Neuronal stem cell (in vitro differentiated cells): ENCODE measurements at regions not wholly inside any gene's neighbourhood (a gene's known extent, or its start where the extent isn't known, plus 50 kb on each side); places are given as distances from the start of the nearest gene placed in this dataset.

Experiments used
- DNase-seq: peaks from one replicate; pipeline ENCODE4 v3.0.0-alpha.2; 2013; ENCODE audit warnings: low spot score
- H2AFZ ChIP-seq: one replicate; pipeline ENCODE4 v1.6.1; 2013; ENCODE audit warnings: mild to moderate bottlenecking, low read length, inconsistent platforms
- H2AK5ac ChIP-seq: 2 replicates; pipeline ENCODE4 v1.6.1; 2013; ENCODE audit warnings: low read depth, mild to moderate bottlenecking, inconsistent platforms, low read length, moderate library complexity, mixed read lengths
- H2BK120ac ChIP-seq: 2 replicates; pipeline ENCODE4 v1.6.1; 2013; ENCODE audit warnings: low read depth, mild to moderate bottlenecking, inconsistent platforms, low read length, moderate library complexity, mixed read lengths
- H2BK12ac ChIP-seq: one replicate; pipeline ENCODE4 v1.6.1; 2013; ENCODE audit warnings: low read length, inconsistent platforms
- H2BK15ac ChIP-seq: 2 replicates; pipeline ENCODE4 v1.6.1; 2013; ENCODE audit warnings: mild to moderate bottlenecking, low read length, inconsistent platforms, mixed read lengths
- H2BK5ac ChIP-seq: one replicate; pipeline ENCODE4 v1.6.1; 2013; ENCODE audit warnings: inconsistent platforms, mild to moderate bottlenecking, low read length, moderate library complexity
- H3K14ac ChIP-seq: one replicate; pipeline ENCODE4 v1.6.1; 2013; ENCODE audit warnings: low read length, inconsistent platforms
- H3K18ac ChIP-seq: 2 replicates; pipeline ENCODE4 v1.6.1; 2013; ENCODE audit warnings: low read length, inconsistent platforms
- H3K23ac ChIP-seq: 2 replicates; pipeline ENCODE4 v1.6.1; 2013; ENCODE audit warnings: low read depth, mild to moderate bottlenecking, mixed read lengths, low read length, inconsistent platforms; ENCODE audit not compliant: poor library complexity
- H3K27ac ChIP-seq: replicated peaks from 3 replicates; pipeline ENCODE4 v1.5.1; 2013; ENCODE audit warnings: low read length, inconsistent platforms
- H3K27me3 ChIP-seq, 3 experiments: 2 replicates each; pipeline ENCODE4 v1.6.1; 2013; ENCODE audit warnings: low read length in 3 of 3, mild to moderate bottlenecking in 2 of 3, inconsistent platforms in 1 of 3, low read depth in 1 of 3, mixed read lengths in 1 of 3, moderate library complexity in 1 of 3; ENCODE audit not compliant: control insufficient read depth in 3 of 3, insufficient read depth in 3 of 3
- H3K36me3 ChIP-seq, 2 donors: replicated peaks in 1 of 2; 2 replicates each; pipeline ENCODE4 v1.6.1; 2013; ENCODE audit warnings: low read length in 2 of 2; ENCODE audit not compliant: control insufficient read depth in 2 of 2, insufficient read depth in 2 of 2
- H3K4ac ChIP-seq: 2 replicates; pipeline ENCODE4 v1.6.1; 2013; ENCODE audit warnings: inconsistent platforms, mild to moderate bottlenecking, low read length, moderate library complexity
- H3K4me1 ChIP-seq, 2 donors: 1 replicate in 1 of 2; 2 replicates in 1 of 2; pipeline ENCODE4 v1.6.1; 2013; ENCODE audit warnings: low read length in 2 of 2, low read depth in 1 of 2; ENCODE audit not compliant: control insufficient read depth in 2 of 2, insufficient read depth in 1 of 2
- H3K4me2 ChIP-seq: one replicate; pipeline ENCODE4 v1.6.1; 2013; ENCODE audit warnings: mild to moderate bottlenecking, low read length, inconsistent platforms; ENCODE audit not compliant: insufficient read depth, poor library complexity, severe bottlenecking
- H3K4me3 ChIP-seq, 2 donors: 2 replicates each; pipeline ENCODE4 v1.5.1; 2013; ENCODE audit warnings: low read length in 2 of 2, mild to moderate bottlenecking in 2 of 2, inconsistent platforms in 1 of 2, moderate library complexity in 1 of 2
- H3K79me1 ChIP-seq: one replicate; pipeline ENCODE4 v1.6.1; 2013; ENCODE audit warnings: low read depth, mild to moderate bottlenecking, inconsistent platforms, low read length, moderate library complexity
- H3K9ac ChIP-seq: one replicate; pipeline ENCODE4 v1.6.1; 2013; ENCODE audit warnings: mild to moderate bottlenecking, low read depth, low read length, inconsistent platforms; ENCODE audit not compliant: poor library complexity
- H3K9me3 ChIP-seq, 2 donors: replicated peaks in 1 of 2; 2 replicates each; pipeline versions ENCODE3 to v1.6.1; 2013; ENCODE audit warnings: low read length in 2 of 2, mild to moderate bottlenecking in 2 of 2, inconsistent platforms in 1 of 2, low read depth in 1 of 2, mixed read lengths in 1 of 2, moderate library complexity in 1 of 2; ENCODE audit not compliant: control insufficient read depth in 2 of 2, insufficient read depth in 1 of 2
- H4K8ac ChIP-seq: one replicate; pipeline ENCODE4 v1.6.1; 2013; ENCODE audit warnings: low read depth, mild to moderate bottlenecking, inconsistent platforms, low read length, moderate library complexity
- H4K91ac ChIP-seq: one replicate; pipeline ENCODE4 v1.6.1; 2013; ENCODE audit warnings: low read length, low read depth, mild to moderate bottlenecking, inconsistent platforms; ENCODE audit not compliant: poor library complexity
- WGBS, 2 donors: extraction: QIAGEN DNeasy Blood & Tissue Kit; methylation state at CpG; one replicate each; pipeline ENCODE4 v1.1.7; 2013; ENCODE audit warnings: missing lambda C conversion rate in 2 of 2, mixed read lengths in 1 of 2; ENCODE audit not compliant: insufficient read length in 2 of 2, insufficient replicate concordance in 1 of 2; ENCODE audit errors: extremely low coverage in 2 of 2; 5-methylcytosine and 5-hydroxymethylcytosine counted together

DNA sequence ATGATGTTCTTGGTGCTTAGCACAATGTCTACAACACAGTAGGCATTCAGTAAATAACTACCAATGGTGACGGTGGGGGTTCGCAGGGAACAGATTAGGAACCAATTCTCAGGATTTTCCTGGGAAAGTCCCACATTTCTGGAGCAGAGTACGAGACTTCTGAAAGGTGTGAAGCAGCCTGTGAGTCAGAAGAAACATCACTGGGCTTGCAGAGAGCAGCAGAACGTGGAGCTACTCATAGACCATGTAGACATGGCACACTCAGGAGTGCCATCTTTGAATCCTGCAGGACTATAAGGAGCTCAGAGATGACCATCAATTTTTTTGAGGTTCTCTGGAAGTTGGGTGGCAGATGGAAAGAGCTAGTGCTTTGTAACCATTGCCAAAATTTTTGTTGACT, 106.6 kb upstream of the ANKRD55 start:
- Histone ChIP-seq H3K18ac (no peak overlapping the region), H2BK15ac (no peak overlapping the region)

DNA sequence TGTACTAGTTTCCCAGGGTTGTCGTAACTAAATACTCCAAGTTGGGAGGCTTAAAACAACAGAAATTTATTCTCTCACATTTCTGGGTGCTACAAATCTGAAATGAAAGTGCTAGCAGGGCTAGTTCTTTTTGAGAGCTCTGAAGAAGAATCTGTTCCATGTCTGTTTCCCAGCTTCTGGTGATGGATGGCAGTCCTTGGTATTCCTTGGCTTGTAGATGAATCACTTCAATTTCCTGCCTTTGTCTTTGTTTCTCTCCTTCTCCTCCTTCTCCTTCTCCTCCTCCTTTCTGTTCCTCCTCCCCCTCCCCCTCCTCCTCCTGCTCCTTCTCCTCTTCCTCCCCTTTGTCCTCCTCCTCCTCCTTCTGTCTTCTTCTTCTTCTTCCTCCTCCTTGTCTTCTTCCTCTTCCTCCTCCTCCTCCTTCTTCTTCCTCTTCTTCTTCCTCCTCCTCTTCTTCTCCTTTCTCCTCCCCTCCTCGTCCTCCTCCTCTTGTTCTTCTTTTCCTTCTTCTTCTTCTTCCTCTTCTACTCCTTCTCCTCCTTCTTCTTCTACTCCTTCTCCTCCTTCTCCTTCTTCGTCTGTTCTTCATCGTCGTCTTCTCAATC, 104.7 kb upstream of the ANKRD55 start:
- H2AFZ ChIP-seq = no peak overlapping the region
- H3K4me1 ChIP-seq = no peaks in the 10 kb centered on the region
- H2BK12ac ChIP-seq = no peak overlapping the region
- no peak for DNase-seq
- no peak overlapping the region for H3K4me2 ChIP-seq
- no peak overlapping the region for H3K4ac ChIP-seq
- H3K14ac ChIP-seq = no peak overlapping the region
- H2BK15ac ChIP-seq = no peak overlapping the region
- no peak overlapping the region for H2BK120ac ChIP-seq
- no peak overlapping the region for H3K27ac ChIP-seq
- no peaks in the 10 kb centered on the region for H3K36me3 ChIP-seq
- H3K23ac ChIP-seq = no peak overlapping the region
- no peak overlapping the region for H2BK5ac ChIP-seq
- H3K27me3 ChIP-seq = no peaks in the 10 kb centered on the region
- peaks cover 0 to 10% of the 10 kb centered on the region in 2 donors for H3K9me3 ChIP-seq
- no peak overlapping the region for H4K8ac ChIP-seq
- H3K79me1 ChIP-seq = no peaks in the 10 kb centered on the region
- no peak overlapping the region for H2AK5ac ChIP-seq
- no peak overlapping the region for H3K9ac ChIP-seq
- 93 to 100% methylated on average over 3 of the region's 5 CpGs for WGBS, 2 donors
- H3K4me3 ChIP-seq = no peak overlapping the region
- H3K18ac ChIP-seq = no peak overlapping the region
- H4K91ac ChIP-seq = no peak overlapping the region

More for the DNA sequence above, 106.6 kb upstream of the ANKRD55 start:
- Histone ChIP-seq H4K8ac (no peak overlapping the region), H3K9ac (no peak overlapping the region), H3K27me3 (no peaks in the 10 kb centered on the region), H3K27ac (no peak overlapping the region), H2BK120ac (no peak overlapping the region), H4K91ac (no peak overlapping the region), H3K36me3 (no peaks in the 10 kb centered on the region), H3K14ac (no peak overlapping the region), H3K4ac (no peak overlapping the region), H3K23ac (no peak overlapping the region), H3K79me1 (no peaks in the 10 kb centered on the region), H2BK5ac (no peak overlapping the region), H2BK12ac (no peak overlapping the region), H3K4me1 (no peaks in the 10 kb centered on the region), H3K9me3 (peaks cover 0 to 10% of the 10 kb centered on the region in 2 donors), H3K4me2 (no peak overlapping the region), H2AFZ (no peak overlapping the region), H3K4me3 (no peak overlapping the region), H2AK5ac (no peak overlapping the region)
- DNase-seq = no peak
- WGBS, 2 donors = no CpG with 5 or more reads among the region's 4 CpGs

DNA sequence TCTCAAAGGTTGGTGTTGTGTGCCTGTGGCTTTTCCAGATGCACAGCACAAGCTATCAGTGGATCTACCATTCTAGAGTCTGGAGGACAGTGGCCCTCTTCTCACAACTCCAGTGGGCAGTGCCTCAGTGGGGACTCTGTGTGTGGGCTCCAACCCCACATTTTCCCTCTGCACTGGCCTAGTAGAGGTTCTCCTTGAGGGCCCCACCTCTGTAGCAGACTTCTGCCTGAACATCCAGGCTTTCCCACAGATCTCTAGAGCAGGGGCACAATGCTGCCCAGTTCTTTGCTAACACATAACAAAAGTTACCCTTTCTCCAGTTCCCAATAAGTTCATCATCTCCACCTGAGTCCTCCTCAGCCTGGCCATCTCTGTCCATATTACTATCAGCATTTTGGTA, 102.1 kb upstream of the ANKRD55 start:
- H2BK15ac ChIP-seq = no peak overlapping the region
- no peak overlapping the region for H3K4me2 ChIP-seq
- H3K14ac ChIP-seq = no peak overlapping the region
- no peak overlapping the region for H3K4ac ChIP-seq
- no peak overlapping the region for H2AK5ac ChIP-seq
- no peak overlapping the region for H2BK120ac ChIP-seq
- no peak overlapping the region for H4K8ac ChIP-seq
- peaks cover 0 to 10% of the 10 kb centered on the region in 2 donors for H3K9me3 ChIP-seq
- H3K36me3 ChIP-seq = no peaks in the 10 kb centered on the region
- H3K79me1 ChIP-seq = no peaks in the 10 kb centered on the region
- H2BK12ac ChIP-seq = no peak overlapping the region
- DNase-seq = no peak
- no peak overlapping the region for H3K27ac ChIP-seq
- no peak overlapping the region for H3K9ac ChIP-seq
- H3K23ac ChIP-seq = no peak overlapping the region
- no peaks in the 10 kb centered on the region for H3K27me3 ChIP-seq
- no peak overlapping the region for H4K91ac ChIP-seq
- H3K4me1 ChIP-seq = no peaks in the 10 kb centered on the region
- no peak overlapping the region for H3K18ac ChIP-seq
- H2AFZ ChIP-seq = no peak overlapping the region
- H3K4me3 ChIP-seq = no peak overlapping the region
- H2BK5ac ChIP-seq = no peak overlapping the region

DNA sequence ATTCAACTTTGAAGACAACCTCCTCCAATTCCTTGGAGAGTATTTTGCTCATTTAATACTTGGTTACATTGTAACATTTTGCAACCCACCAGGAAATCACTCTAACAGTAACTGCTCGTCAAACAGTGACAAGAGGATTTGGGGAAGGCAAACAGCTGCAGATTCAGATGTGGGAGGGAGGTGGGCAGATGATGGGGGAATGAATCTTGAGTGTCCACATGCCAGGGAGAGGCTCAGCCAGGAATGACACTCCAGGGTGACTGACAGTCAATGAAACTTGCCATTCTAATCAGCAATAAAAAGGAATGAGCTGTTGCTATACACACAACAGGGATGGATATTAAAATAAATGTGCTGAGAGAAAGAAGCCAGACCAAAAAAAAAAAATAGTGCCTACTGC, 97.7 kb upstream of the ANKRD55 start:
- Histone ChIP-seq H2BK5ac (no peak overlapping the region), H3K14ac (no peak overlapping the region), H3K18ac (no peak overlapping the region), H4K8ac (no peak overlapping the region), H2BK12ac (no peak overlapping the region), H3K36me3 (no peaks in the 10 kb centered on the region), H3K4me2 (no peak overlapping the region), H4K91ac (no peak overlapping the region), H3K4ac (no peak overlapping the region), H3K79me1 (no peaks in the 10 kb centered on the region), H3K4me1 (peaks cover 0 to 9% of the 10 kb centered on the region in 2 donors), H2AFZ (no peak overlapping the region), H2BK15ac (no peak overlapping the region), H2AK5ac (no peak overlapping the region), H2BK120ac (no peak overlapping the region), H3K9me3 (peaks cover 0 to 7% of the 10 kb centered on the region in 2 donors), H3K23ac (no peak overlapping the region), H3K27me3 (no peaks in the 10 kb centered on the region), H3K9ac (no peak overlapping the region), H3K27ac (no peak overlapping the region), H3K4me3 (no peak overlapping the region)
- WGBS, 2 donors = no CpG with 5 or more reads among the region's 1 CpG
- no peak for DNase-seq
